NCI-H2227 treated with DMSO at 0.1 percent for 48 hours (cell line): ENCODE measurements at regions not wholly inside any gene's neighbourhood (a gene's known extent, or its start where the extent isn't known, plus 50 kb on each side); places are given as distances from the start of the nearest gene placed in this dataset.
A peak's percentile ranks its signal among the peaks of the same experiment; 100 is the strongest.

Experiments
- DNase-seq: peaks from one replicate; lab custom pipeline; 2025; lab: John Stamatoyannopoulos, UW

DNA sequence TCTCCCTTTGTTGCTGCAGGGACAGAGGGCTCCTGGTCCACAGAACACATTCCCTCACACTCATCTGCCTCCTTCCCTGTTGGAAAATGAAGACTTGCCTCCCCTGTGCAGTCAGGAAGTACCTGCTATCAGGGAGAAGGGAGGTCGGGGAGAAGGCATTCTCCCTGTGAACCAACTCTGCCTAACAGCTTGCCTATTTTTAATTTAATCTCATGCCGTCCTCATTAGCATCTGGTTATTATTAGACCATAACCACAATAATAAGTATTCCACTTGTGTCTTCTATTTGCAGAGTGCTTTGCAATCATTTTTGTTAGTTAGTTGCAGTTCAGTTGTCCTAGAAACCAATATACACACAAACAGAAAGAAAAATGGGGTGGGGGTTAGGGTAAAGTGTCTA is 232.6 kb upstream of the SKOR2 start:
- DNase-seq = no peak

DNA sequence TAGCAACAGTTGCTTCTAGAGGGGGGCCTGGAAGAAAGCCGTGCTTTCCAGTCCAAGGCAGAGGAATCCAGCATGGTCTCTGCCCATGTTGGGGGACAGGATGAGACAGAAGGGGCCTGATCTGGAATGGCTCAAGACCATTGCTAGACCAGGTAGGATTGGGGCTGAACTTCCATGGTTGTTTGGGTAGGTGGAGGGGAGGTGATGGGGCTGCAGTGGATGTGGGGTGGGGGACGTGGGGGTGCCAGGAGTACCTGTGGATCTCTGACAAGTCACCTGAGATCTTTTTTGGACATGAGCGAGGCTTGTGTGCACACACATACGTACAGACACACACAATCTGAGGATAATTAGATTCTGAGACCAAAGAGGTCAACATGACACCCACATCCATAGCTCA is 228.7 kb upstream of the SKOR2 start:
- no peak for DNase-seq

DNA sequence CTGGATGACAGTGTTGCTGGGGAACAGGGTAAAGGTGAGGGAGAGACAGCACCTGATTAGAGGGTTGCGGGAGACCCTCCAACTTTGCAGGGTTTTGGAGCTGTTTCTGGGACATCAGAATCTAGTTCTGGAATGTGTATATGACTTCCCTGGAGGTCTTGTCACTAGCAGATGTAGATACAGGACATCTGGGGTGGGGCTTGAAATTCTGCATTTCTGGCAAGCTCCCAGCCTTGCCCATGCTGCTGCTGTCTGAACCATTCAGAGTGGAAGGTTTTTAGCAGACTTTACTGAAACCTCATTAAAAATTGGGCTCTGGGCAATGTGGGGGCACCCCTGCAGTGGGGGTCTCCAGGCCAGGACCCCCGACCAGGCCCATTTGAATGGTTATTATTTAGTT is 220.3 kb upstream of the SKOR2 start:
- DNase-seq = no peak

DNA sequence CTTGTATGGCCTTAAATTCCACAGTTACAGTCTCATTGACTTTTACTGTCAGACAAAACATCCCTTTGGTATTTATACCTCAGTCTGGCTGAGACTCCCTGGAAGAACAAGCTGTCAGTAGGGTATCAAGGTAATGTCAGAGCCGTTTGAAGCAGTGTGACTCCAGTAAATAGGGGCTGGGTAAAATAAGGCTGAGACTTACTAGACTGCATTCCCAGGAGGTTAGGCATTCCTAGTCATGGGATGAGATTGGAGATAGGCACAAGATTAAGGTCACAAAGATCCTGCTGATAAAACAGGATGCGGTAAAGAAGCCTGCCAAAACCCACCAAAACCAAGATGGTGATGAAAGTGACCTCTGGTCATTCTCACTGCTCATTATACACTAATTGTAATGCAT is 219.5 kb upstream of the SKOR2 start:
- DNase-seq = no peak

DNA sequence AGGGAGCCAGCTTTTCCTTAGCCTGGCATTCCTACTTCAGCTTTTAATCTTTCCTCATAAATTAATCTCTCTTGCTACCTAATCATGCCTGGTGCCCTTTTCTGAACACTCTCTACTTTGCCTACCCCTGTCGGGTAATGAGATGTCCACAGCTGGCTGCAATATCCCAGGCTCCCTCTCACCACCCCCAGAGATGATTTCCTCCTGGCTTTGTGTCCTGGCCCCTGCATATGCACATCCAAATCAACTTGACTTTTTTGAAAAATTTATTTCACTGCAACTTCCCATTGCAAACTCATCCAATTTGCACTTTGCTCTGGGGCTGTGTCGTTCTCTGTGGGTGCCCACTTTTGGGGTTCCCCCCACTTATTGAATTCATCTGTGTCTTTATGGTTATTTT is 218.1 kb upstream of the SKOR2 start:
- DNase-seq = no peak

DNA sequence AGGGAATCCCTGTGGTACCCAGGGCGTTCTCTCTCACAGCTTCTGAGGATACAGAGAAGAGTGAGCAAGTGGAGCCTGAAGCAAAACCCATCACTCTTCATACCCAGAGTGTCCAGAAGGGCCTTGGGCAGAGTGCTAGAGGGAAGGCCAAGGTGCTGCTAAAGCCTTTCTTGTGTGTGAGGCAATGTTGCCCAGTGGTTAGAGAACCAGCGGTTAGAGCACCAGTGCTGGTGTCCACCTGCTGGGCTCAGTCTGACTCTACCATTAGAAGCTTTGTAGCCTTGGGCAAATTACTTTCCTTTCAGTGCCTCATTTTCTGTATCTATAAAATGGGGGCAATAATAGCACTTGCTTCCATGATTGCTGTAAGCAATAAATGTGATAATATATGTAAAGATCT is 210.5 kb upstream of the SKOR2 start:
- no peak for DNase-seq

DNA sequence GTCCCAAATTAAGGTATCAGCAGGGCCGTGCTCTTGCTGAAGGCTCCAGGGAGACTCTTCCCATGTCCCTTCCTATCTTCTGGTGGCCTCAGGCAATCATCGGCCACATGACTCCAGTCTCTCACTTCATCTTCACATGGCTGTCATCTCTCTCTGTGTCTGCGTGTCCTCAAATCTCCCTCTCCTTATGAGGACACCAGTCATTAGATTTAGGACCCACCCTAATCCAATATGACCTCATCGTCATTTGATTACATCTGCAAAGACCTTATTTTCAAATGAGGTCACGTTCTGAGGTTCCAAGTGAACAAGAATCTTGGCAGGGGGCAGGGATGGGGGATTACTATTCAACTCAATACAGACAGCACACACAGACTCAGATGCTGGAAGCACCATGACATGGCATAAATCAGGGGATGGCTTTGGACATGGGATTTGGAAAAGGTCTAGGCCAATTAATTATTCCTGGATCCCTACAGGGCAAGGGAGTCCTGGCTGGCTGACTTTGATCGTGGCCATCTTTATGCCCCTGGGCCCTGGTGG is 210.0 kb upstream of the SKOR2 start:
- no peak for DNase-seq

DNA sequence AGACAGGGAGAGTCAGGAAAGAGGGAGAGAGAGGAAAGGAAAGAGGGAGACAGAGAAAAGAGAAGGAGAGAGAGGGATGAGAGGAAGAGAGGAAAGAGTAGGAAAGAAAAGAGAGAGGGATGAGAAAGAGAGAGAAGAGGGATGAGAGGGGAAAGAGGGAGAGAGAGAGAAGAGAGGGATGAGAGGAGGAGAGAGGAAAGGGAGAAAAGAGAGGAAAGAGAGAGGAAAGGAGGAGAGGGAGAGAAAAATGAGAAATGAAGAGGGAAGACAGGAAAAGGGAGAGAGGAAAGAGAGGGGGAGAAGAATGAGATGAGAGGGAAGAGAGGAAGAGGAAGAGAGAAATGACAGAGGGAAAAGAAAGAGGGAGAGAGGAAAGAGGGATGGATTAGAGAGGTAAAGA is 207.0 kb upstream of the SKOR2 start:
- DNase-seq = no peak

DNA sequence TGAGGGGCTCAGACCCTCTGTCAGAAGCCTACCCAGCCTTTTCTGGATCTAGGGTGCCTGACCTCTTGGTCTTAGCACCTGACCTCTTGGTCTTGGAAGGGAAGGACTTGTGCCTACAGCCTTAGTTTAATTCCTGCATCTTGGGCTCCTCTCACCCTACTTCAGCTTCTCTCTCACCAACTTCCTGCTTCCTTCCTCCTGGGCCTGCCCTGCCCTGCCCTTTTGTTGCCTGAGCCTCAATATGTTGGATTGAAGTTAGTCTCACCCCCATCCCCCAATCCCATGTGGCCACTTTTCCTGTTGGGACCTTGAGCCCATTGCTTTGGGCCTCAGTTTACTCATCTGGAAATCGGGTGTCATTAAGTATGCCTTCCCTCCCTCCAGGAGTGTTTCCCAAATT is 206.2 kb upstream of the SKOR2 start:
- DNase-seq = no peak

DNA sequence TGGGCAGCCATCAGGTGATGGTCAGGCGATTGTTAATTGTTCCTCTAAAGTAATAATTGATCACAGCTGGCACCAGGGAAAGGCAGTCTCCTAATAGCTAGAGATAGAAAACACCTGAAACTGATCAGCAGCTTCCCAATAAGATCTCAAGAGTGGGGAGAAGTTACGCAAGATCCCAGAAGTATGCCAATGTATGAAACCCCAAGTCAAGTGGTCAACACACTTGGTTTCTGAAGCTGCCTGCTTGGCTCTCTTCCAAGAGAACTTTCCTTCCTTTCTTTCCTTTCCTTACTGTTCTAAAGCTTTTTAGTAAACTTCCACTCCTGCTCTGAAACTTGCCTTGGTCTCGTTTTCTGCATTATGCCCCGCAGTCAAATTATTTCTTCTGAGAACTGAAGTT is 201.6 kb upstream of the SKOR2 start:
- DNase-seq = no peak

DNA sequence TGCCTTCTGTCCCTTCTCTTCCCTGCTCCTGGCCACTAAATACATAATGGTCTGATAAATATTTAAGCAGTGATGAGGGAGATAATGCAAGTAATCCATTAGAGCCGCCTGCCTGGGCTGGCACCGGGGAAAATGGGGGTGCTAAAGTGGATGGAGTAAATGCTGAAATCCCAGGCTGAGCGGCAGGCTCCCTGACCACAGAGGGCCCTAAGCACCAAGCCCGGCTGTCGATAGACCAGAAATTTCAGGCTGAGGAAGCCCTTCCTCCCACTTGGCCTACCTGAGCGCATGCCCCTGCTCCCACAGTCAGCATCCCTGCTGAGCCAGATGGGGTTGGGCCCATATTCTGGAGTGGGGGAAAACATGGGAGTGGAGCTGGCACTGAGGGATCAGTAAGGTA is 197.5 kb upstream of the SKOR2 start:
- DNase-seq = no peak

DNA sequence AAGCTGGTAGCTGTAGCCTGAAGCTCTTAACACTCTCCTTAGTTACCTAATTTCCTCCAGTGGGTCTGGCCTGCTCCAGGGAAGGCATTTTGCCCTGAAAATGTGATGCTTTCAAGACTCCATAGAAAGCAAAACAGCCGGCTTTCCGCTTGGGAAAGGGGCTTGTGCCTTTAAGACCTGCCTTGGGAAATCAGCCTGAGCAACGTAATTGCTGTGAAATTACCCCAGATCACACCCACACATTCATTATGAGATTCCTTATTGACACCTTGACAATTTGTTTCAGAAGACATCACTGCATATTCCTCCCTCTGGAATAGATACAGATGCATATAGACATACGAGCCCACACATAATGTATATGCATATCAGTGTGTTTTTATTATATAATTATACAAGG is 190.5 kb upstream of the SKOR2 start:
- DNase-seq = no peak

DNA sequence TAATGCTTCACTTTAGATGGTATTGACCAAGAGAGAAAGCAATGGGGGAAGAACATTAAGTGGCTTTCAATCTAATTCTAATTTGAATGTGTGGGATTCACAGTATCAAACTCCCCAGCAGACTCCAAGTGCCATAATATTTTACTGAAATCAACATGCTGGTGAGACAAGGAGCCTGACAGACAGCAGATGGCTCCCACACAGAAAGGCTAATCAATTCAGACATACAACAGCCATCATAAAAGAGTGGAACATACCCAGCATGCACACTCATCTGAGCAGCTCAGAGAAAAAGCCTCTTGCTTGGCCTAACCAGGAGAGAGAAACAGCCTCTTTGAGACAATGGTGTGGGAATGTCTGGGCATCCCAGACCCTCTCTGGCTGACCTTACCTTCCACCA is 186.5 kb upstream of the SKOR2 start:
- no peak for DNase-seq

DNA sequence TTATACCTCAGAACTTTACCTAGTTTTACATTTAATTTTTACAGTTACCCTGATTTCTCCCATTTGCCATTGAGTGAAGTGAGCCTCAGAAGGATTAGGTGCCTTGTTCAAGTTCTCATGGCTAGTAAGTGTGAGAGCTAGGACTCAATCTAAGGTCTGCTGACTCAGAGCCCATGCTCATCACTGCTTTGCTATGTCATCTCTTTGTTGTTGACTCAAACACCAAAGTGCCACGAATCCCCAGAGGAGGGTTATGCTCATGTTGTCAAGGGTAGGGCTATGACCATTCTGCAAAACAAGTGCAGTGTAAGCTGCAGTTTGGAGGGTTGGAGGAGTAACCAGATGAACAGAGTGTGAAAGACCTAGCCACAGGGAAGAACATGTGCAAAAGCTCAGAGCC is 185.4 kb upstream of the SKOR2 start:
- no peak for DNase-seq

DNA sequence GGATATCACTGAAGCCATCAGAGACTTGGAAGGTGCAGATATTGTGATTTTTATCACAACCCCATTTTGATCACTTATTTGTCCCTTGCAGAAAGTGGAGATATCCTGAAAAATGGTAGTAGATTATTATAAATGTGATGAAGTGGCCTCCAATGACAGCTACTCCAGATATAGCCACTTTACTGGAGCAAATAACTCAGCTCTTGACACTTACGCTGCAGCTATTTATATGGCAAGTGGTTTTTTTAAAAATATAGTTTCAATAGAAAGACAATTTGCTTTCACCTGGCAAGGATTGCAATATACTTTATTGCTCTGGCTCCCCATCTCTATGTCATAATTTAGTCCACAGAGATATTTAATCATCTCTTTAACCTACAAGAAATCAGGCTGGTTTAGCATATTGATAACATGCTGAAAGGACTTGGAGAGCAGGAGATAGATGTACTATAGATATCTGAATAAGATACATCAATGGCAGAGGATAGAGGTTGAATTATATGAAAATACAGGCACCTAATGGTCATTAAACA is 182.8 kb upstream of the SKOR2 start:
- DNase-seq = no peak

DNA sequence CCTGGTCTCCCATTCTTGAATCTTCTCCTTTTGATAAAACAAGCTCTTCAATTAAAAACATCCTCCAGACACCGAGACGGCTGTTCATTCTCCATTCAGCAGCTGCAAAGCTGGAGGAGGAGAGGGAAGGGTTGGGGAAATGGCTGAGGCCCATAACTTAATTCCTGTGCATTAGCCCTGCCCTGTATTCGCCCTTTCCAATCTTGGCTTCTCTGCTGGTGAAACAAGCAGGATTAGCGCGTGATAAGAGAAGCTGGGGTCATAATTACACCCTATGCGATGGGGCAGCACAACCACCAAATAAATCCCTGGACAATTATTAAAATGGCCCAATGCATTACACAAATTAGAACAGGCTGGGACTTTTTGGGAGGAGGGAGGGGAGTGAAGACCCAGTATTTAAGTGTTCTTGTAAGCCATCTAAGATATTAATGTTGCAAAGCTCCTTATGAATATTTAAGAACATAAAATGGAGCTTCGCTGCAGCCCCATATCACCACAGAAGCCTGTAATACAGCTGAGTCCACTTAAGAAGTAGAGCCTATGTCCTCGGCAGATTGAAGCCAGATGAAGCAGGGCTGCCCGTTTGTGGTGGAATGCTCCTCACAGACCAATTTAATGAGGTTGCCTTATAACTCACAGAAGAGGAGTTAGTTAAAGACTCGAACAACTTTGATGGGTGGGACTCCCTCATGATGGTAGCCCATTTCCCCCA is 176.6 kb upstream of the SKOR2 start:
- peak; percentile 8 for DNase-seq

DNA sequence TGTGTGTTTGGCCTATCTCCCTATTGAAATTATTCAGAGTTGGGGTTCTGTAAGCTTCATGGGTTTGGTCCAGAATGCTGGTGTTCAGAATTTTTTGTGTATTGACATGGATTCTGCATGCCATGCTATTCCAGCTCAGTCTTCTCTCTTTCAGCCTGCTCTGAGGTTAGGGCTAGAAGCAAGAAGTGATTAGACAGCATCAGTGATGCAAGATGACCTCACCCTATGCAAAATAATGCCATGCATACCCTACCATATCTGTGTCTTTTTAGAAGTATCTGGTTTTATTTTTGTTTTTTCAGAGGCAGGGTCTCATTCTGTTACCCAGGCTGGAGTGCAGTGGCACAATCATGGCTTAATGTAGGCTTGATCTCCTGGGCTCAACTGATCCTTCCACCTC is 175.6 kb upstream of the SKOR2 start:
- no peak for DNase-seq

DNA sequence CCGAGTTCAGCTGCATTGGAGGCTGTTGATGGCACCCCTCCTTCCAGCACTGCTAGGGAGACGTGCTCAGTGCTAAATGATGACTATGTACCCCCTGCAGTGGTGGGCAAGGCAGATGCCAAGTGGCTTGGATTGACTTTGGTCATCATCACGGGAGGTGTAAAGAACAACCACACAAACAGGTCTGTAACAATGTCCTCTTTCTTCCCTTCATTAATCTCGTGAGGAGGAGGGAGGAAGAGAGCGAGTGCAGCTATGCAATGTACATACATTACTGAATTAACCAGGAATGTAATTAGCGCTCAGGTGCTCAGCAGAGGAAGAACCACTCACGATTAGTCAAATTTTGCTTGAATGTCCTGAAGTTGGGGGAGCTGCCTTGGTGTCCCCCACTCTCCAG is 173.9 kb upstream of the SKOR2 start:
- no peak for DNase-seq

DNA sequence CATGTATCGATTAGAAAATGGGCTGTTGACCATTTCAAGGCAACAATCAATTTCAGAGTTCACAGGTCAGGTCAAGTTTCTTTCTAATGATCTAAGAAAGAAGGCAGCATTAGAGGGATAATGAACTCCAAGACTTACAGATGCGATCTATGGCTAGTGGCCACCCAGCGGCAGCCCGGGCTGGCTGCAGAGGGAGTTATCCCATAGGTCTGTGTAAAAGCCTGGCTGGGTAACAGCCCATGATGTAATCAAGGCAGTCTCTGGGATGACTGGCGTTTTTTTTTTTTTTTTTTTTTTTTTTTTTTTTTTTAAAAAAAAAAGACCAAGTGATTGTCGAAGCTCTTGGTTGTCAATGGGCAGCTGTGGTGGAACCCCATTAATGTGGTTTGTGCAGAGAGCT is 171.1 kb upstream of the SKOR2 start:
- DNase-seq = no peak

DNA sequence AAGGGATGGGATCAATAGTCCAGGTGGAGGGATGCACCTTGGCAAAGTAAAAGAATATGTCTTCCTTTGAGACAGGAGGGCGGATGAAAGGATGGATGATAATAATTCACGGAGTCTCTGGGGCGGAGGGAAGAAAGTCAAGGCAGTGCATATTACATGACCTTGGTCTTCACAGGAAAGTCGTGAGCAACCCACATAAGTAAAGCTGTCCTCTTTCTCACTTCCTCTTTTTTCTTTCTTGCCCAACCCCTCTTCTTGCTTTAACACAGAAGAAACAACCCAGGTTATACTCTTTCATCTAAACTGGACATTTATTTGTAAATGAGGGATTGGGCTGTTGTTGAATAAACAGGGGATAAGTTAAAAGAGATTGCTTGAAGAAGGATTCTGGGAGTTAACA is 168.7 kb upstream of the SKOR2 start:
- no peak for DNase-seq

DNA sequence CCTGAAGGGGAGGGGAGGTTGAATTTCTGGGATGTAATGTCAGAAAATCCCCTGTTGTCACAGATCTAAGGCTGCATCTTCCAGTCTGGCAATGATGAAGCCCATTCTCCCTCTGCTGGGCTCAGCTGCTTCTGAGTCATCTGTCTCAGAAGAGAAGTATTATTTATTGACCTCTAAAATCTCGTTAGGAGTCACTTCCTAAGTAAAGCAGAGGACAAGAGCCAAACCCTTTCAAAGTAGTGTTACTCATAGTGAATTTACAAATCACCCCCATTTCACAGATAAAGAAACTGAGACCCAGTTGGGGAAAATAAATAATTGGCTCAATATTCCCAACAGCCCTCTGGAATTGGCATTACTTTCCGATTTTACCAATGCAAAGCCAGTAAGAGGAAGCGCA is 167.3 kb upstream of the SKOR2 start:
- no peak for DNase-seq

DNA sequence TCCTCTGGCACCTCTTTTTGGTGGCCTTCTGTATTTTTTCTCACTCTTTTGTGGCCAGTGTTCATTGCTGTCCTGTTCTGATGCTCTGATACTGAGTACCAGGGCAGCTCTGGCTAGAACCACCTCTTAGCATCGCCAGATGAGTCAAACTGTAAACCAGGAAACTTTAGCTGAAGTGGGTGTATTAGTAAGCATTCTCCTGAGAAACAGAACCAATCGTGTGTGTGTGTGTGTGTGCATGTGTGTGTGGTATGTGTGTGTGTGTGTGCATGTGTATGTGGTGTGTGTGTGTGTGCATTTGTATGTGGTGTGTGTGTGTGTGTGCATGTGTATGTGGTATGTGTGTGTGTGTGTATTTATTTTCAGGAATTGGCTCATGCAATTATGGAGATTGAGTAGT is 166.3 kb upstream of the SKOR2 start:
- no peak for DNase-seq

DNA sequence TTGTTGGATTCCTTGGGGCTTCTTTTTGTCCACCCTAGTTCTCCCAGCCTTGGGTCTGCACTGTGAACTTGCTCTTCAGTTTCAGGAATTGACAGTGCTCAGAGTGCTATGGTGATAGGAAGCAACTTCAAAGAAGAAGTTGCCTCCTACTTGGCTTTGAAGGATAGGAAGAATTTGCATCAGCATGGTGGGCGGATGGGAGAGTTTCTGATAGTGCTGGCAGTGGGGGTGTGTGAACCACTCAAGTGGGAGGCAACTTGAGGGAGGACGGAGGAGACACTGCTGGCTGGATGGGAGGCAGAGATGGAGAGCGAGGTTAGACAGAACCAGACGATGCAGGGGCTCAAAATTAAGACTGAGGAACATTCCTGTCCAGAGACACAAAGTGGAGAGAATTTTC is 164.4 kb upstream of the SKOR2 start:
- DNase-seq = no peak

DNA sequence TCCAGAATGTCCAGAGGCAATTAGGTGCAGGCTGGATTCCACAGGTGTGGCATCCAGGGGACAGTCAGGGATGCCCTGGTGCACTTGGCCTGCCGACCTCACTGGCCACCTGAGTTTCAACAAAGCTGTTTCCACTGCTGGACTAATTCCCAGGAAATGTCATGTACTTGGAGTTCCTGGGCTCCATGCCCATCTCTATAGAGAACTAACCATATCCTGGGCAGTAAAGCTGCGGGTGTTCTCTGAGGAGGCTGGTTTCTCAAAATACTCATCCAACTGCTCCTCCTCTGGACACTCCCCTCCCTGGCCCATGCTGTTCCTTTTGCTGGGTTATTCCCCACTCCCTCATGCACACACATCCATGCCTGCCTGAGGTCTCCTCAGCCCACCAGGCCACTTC is 161.9 kb upstream of the SKOR2 start:
- DNase-seq = no peak
